ENCODE measurements at regions not wholly inside any gene's neighbourhood (a gene's known extent, or its start where the extent isn't known, plus 50 kb on each side); places are given as distances from the start of the nearest gene placed in this dataset.

DNA sequence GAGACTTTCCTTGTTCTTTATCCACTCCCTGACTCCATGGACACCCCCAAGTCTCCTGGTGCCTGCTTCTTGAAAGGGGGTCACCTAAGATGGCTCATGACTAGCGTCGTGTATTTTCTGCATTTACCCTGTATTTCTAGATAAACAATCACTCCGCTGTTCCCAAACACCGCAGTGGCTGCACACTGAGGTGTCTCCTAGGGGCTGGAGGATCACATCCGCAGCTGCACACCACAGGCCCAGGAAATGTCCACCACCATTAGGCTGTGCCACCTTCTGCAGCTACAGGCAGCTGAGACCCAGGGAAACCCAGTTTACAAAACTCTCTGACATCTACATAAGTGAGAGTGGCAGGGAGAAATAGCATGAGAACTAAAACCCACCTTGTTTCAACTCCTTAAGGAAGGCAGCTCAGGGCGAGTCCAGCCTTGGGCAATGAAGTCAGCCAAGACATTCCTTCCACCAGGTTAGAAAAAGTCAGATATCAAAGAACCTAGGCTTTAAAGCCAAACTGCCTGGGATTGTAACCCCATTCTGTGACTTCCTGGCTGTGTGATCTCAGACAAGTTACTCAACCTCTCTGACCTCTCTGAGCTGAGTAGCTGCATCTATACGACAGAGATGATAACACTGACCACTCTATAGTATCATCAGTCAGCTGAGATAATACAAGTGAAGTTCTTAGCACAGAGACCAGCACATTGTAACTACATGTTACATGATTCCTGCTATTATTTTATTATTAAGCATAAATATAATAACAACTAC lies 102.2 kb downstream of the SNX5 start:
- no peak for TF ChIP-seq BCL3 (IDR thresholded peaks at IDR 0.05)
- no peak for TF ChIP-seq CTCF (IDR thresholded peaks at IDR 0.05)
- TF ChIP-seq BHLHE40 (IDR thresholded peaks at IDR 0.05; ENCODE audit: low read depth, low read length) = no peak
- TF ChIP-seq POLR2A (IDR thresholded peaks at IDR 0.05; ENCODE audit: low read length) = no peak
- no peak for TF ChIP-seq RCOR1 (IDR thresholded peaks at IDR 0.05; ENCODE audit: low read depth, low read length)
- TF ChIP-seq KDM1A (IDR thresholded peaks at IDR 0.05; ENCODE audit: low read depth) = no peak
